Tibial nerve (tissue), 4 donors: ENCODE measurements at regions not wholly inside any gene's neighbourhood (a gene's known extent, or its start where the extent isn't known, plus 50 kb on each side); places are given as distances from the start of the nearest gene placed in this dataset.

ENCODE experiments used
- EP300 ChIP-seq, 2 donors: sonication (generic); formaldehyde crosslinking; IDR thresholded peaks; one replicate each; pipeline ENCODE4 v1.6.1; 2017; ENCODE audit warnings: antibody characterized with exemption in 2 of 2, mild to moderate bottlenecking in 1 of 2
- POLR2A ChIP-seq, 2 donors: fragments of 450-650 bp; IDR thresholded peaks; one replicate each; pipeline ENCODE4 v1.6.1; 2017; ENCODE audit warnings: antibody characterized with exemption in 2 of 2, mild to moderate bottlenecking in 2 of 2, moderate library complexity in 2 of 2
- TF ChIP-seq, protein P1 (sequence below), 5 experiments: fragments of 200-600 bp in 3 of 5; fragments of 450-650 bp in 2 of 5; sonication (generic) in 3 of 5; IDR thresholded peaks; one replicate each; pipeline ENCODE4 v1.5.1; 2016 to 2019; ENCODE audit warnings: antibody characterized with exemption in 5 of 5, mild to moderate bottlenecking in 3 of 5, moderate library complexity in 2 of 5

DNA sequence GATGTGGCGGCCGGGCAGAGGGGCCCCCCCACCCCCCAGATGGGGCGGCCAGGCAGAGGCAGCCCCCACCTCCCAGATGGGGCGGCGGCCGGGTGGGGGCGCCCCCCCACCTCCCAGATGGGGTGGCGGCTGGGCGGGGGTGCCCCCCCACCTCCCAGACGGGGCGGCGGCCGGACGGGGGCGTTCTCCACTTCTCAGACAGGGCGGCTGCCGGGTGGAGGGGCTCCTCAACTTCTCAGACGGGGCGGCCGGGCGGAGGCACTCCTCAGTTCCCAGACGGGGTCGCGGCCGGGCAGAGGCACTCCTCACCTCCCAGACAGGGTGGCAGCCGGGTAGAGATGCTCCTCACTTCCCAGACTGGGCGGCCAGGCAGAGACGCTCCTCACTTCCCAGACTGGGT lies 469.8 kb downstream of the PCNX1 start:
- TF ChIP-seq, protein P1, sequence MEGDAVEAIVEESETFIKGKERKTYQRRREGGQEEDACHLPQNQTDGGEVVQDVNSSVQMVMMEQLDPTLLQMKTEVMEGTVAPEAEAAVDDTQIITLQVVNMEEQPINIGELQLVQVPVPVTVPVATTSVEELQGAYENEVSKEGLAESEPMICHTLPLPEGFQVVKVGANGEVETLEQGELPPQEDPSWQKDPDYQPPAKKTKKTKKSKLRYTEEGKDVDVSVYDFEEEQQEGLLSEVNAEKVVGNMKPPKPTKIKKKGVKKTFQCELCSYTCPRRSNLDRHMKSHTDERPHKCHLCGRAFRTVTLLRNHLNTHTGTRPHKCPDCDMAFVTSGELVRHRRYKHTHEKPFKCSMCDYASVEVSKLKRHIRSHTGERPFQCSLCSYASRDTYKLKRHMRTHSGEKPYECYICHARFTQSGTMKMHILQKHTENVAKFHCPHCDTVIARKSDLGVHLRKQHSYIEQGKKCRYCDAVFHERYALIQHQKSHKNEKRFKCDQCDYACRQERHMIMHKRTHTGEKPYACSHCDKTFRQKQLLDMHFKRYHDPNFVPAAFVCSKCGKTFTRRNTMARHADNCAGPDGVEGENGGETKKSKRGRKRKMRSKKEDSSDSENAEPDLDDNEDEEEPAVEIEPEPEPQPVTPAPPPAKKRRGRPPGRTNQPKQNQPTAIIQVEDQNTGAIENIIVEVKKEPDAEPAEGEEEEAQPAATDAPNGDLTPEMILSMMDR (IDR thresholded peaks at IDR 0.05): no peak
- TF ChIP-seq POLR2A (IDR thresholded peaks at IDR 0.05): no peak
- no peak for TF ChIP-seq EP300 (IDR thresholded peaks at IDR 0.05)
